Stimulated activated CD8-positive, alpha-beta memory T cell treated with anti-CD3 and anti-CD28 coated beads, Interleukin-7, amount 100 ng/mL, for 24 hours (primary cell): ENCODE measurements at regions not wholly inside any gene's neighbourhood (a gene's known extent, or its start where the extent isn't known, plus 50 kb on each side); places are given as distances from the start of the nearest gene placed in this dataset.

Source experiments
- DNase-seq: peaks from one replicate; pipeline ENCODE4 v3.0.0-alpha.2; 2020; ENCODE audit warnings: low read depth

- DNase-seq: no peak
Observed at GRCh38 chr9:89808756-89809181, 204.0 kb downstream of the GADD45G start.

GRCh38 chr9:89810431-89810830 lies 205.6 kb downstream of the GADD45G start:
- no peak for DNase-seq

DNA sequence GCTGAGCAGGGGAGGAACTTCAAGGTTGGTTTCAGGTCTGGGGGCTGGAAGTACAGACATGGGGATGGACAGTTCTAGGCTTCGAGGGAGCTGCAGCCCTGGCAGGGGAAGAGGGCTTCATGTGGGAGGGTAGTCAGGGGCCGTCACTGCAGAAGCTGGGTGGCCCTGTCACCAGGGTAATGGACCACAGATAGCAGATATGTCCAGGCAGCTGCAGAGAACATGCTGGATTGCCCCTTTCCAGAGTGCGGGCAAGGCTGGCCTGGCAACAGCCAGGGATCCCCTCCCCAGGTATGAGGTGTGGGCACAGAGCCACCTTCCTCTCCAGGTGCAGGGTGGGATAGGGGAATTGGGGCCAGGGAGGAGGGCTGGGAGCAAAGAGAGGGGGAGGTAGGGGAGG lies 206.5 kb downstream of the GADD45G start:
- DNase-seq: no peak

DNA sequence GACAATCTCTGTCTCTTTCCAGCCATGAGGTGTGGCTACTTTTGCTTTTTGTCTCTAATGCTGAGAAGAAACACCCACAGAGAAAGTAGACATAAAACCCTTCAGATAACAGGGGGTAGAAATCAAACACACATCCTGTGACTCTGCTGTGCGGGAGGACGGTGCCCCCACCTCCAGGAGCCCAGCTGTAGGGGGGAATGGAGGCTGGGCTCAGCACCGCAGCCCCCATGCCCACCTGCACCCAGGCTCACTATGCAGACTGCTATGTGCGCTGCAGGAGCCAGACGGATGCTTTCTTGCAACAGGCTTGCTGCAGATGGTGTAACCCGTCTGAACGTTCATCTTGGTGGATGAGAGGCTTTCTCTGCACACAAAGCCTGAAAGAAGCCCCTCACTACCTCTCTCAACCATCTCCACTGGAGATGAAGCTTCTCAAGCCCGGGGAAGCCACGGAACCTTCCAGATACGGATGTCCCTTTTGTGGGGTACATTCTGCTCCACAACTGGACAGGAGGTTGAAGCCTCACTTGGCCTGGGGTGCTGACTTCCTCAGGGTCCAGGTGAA lies 207.2 kb downstream of the GADD45G start:
- no peak for DNase-seq

DNA sequence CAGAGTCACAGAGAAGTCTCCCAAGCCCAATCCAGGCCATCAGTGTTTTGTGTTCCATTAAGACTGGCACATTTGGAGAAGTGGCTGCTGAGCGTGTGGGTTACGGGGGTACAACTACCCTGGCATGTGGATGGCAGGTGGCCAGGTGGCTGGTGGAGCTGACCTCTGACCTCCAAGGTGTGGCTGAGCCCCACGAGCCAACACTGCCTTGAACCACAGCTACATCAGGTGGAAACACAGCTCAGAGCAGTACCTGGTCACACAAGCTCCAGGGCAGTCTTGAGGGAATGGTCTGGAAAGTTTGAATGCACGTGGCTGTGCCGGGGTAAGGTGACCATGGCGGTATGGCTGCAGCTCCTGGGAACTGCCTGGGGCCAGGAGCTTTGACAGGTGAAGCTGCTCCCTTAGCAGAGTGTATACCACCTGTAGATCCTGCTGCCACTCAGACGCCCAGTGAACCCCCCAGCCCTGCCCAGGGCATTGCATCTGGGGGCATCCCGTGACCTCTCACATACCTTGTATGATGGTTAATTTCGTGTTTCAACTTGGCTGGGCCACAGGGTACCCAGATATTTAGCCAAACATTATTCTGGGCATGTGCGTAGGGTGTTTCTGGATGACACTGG lies 207.9 kb downstream of the GADD45G start:
- no peak for DNase-seq

- DNase-seq: no peak
Observed at GRCh38 chr9:89813482-89813881, 208.7 kb downstream of the GADD45G start.

GRCh38 chr9:89814340-89815040 lies 209.7 kb downstream of the GADD45G start:
- DNase-seq: no peak

GRCh38 chr9:89815061-89815902 lies 210.5 kb downstream of the GADD45G start:
- no peak for DNase-seq

DNA sequence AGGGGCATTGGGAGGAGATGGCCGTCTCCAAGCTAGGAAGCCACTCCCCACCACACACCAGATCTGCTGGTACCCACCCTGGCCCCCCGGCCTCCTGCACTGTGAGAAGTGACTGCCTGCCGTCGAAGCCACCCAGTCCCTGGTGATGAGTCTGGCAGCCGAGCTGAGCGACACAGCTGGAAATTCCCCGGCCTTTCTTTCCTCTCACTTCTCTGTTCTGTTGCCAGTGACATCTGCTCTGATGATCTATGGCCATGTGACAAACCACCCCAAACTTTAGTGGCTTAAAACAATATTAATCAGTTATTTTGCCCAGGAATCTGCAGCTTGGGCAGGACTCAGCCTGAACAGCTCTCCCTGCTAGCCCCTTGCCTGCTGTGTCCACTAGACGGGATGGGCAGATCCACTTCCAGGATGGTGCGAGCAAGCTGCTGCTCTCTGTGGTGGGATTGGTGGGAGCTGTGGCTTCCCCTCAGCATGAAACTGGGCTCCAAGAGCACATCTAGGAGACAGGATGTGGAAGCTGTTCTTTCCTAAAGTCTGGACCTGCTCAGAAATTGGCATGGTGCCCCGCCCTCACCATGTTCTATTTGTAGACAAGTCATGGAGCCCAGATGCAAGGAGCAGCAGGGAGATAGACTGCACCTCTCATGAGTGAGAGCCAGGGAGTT lies 211.2 kb downstream of the GADD45G start:
- no peak for DNase-seq

DNA sequence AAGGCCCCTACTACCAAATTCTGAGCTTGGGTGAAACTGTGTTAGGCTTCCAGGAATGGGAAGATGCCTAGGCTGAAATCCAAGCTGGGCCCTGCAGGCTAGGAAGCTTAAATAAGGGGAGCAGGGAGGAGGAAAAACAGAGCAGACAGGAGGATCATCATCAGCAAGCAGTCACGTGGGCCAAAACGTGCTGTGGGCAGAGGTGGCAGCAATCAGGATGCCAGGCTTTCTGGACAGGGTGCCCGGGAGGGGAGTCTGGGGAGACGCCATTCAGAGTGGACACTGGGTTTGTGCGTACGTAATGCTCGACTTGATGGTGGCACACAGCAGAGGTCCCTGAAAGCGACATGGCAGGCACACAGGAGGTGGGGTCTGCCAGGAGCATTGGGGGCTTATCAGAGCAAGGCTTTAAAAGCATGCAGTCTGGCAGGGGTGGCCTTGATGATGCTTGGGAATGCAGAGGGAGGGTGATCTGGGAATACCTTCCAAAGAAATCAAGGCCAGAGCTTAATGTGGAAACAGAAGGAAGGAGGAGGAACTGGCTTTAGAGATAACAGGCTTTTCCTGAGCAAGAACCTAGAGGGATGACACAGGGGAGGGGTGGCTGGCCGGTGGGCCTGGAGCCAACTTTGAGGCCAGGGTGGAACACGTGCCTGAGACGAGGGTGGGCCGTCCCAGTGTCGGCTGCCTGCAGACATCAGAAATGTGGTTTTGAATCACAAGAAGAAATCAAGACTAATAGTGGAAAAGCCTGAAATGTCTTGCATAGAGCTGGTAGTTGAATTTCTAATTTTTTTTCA lies 212.5 kb downstream of the GADD45G start:
- no peak for DNase-seq

- no peak for DNase-seq
Observed at GRCh38 chr9:89820337-89820736, 215.5 kb downstream of the GADD45G start.

DNA sequence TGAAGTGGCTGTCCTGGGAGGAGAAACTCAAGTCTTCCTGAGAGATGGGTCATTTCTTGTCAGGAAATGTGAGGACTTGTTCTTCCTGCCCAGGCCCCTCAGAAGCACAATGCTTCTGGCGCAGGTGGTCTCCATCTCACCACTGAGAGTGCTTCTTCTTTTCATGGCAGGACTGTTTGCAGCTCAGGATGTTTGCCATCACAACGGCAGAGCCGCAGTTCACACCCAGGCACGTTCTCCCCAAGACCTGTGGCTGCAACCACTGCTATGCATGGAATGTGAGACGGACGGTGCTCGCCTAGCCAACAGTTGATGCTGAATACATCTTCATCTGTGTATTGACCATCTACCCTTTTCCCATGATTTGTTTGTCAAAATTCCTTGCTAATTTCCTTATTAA lies 216.3 kb downstream of the GADD45G start:
- DNase-seq: no peak

DNA sequence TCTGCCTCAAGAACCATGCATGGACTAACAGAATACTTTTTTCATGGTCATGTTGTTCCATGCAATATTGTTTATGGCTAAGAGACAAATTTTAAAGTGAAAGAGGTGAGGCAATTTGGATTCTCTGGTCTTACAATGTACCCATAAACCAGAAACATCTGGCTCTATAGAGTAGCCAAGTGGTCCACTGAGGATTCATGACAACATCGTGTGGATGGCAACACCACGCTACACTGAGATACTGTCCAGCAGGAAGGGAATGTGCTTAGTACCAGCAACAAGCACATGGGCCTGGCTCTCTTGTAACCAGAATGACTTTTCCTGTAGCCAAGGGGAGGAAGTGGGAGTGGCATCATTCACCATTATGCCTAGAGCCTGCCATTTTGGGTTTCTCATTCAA lies 218.2 kb downstream of the GADD45G start:
- no peak for DNase-seq

DNA sequence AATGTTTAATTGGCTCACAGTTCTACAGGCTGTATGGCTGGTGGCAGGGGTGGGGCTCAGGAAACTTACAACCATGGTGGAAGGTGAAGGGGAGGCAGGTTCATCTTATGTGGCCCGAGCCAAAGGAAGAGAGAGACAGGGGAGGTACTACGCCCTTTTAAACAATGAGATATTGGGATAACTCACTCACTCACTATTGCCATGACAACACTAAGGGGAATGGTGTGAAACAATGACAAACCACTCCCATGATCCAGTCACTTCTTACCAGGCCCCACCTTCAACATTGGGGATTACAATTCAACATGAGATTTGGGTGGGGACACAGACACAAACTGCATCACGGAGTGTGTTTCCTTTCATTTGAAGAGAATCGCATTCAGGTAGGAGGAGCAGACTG lies 220.9 kb downstream of the GADD45G start:
- no peak for DNase-seq

DNA sequence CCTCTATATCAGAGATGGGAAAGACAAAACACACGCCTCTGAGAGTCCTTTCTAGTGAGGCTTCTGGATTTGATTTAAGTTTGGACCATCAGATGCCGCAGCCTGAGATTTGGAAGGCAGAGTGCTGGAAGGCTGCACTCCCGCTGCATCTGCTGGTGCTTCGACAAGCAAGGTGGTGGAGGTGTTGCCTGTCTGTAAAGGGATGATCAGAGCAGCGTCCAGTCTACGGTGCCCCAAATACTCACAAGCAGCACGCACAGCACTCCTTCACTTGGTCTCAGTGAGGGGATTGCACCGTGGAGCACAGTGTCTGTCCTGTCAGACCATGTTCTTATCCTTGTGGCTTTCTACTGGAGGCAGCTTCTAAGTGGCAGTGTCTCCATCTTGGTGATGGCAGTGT lies 221.4 kb downstream of the GADD45G start:
- DNase-seq: no peak

- no peak for DNase-seq
Observed at GRCh38 chr9:89829346-89829745, 224.5 kb downstream of the GADD45G start.

GRCh38 chr9:89835666-89836065 lies 230.9 kb downstream of the GADD45G start:
- no peak for DNase-seq

DNA sequence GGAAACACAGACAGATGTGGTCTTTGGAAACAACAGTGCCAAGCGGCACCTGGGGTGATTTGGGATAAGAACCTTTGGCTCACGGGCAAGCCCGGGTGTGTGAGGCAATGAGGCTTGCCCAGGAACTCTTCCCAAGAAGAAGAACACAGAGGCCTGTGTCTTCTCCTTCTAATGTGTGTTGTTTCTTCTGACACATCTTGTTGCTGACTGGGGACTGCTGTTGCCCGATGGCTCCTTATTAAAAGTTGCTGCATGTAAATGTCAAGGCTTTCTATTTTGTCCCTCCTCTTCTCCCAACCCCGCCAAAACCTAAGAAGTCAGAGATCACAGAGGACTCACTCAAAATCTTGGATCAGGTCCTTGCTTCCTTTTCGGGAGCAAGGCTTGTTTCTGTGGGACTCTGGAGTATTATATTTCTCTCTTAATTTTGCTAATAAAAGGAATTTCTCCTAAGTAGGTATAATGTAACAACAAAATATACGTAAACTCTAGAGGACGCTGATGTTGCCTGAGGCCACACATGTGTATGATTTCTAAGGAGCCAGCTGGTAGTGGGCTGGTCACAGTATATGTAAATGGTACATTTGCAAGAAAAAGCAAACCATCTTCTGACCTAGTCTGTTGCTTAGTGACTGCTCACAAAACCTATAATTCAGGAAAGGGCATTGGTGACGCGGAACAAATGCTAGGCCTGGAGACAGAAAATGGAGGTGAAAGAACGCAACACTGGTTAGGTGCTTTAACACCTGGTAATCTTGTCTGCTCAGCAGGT lies 232.5 kb downstream of the GADD45G start:
- DNase-seq: no peak

GRCh38 chr9:89837934-89838310 lies 233.1 kb downstream of the GADD45G start:
- no peak for DNase-seq

DNA sequence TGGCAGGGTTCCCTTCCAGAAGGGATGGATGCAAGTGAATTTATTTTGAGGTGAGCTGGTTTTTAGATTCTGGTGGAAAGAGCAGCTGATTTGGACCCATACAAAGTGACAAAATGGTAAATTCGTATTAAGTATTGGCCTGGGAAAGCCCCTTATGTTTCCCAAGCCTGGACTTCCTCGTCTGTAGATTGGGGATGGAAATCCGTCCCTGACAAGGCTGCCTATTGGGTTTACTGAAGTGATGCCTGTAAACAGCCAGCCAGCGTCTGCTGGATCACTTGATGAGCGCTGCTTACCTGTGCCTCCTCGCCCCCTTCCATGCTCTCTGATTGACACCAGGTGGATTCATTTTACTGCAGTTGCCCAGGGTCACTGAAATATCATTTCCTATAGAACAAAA lies 233.8 kb downstream of the GADD45G start:
- DNase-seq: no peak

DNA sequence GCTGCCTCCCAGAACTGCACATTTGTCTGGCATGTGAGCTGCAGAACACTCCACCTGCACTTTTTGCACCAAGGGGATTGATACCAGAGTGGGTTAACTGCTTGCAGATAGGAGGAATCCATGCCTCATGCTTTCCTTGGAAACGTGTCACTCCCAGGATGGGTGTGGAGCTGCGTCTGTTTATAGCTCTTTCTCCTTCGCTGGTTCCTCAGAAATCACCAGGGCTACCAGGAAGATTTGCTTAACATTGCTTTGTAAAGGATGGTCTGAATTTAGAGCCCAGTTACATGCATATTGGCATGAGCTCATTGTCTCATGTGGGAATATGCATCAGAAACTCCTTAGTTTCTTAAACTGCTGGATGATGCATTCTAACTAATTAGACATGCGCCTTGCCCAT lies 234.6 kb downstream of the GADD45G start:
- no peak for DNase-seq
